GM23248 (cell line): ENCODE measurements at regions not wholly inside any gene's neighbourhood (a gene's known extent, or its start where the extent isn't known, plus 50 kb on each side); places are given as distances from the start of the nearest gene placed in this dataset.

Source experiments
- DNase-seq: peaks from one replicate; pipeline ENCODE4 v3.0.0-alpha.2; 2015
- H2AFZ ChIP-seq: fragments of 200-600 bp; sonication (generic); 2 replicates; pipeline ENCODE4 v1.6.1; 2016; ENCODE audit warnings: antibody characterized with exemption
- H3F3A ChIP-seq: fragments of 200-600 bp; sonication (generic); 2 replicates; pipeline ENCODE4 v1.6.1; 2016; ENCODE audit warnings: mild to moderate bottlenecking, antibody characterized with exemption, mixed run types; ENCODE audit not compliant: insufficient read depth
- H3K27ac ChIP-seq: fragments of 200-600 bp; sonication (generic); 2 replicates; pipeline ENCODE4 v1.5.1; 2016; ENCODE audit warnings: mild to moderate bottlenecking
- H3K27me3 ChIP-seq: fragments of 200-600 bp; sonication (generic); replicated peaks from 2 replicates; pipeline ENCODE4 v1.6.1; 2016; ENCODE audit warnings: mild to moderate bottlenecking; ENCODE audit not compliant: insufficient read depth
- H3K36me3 ChIP-seq: fragments of 200-600 bp; sonication (generic); 2 replicates; pipeline ENCODE4 v1.6.1; 2016; ENCODE audit warnings: low read depth, mild to moderate bottlenecking
- H3K4me1 ChIP-seq: fragments of 200-600 bp; sonication (generic); 2 replicates; pipeline ENCODE4 v1.6.1; 2016; ENCODE audit warnings: mild to moderate bottlenecking; ENCODE audit not compliant: insufficient read depth
- H3K4me2 ChIP-seq: fragments of 200-600 bp; sonication (generic); one replicate; pipeline ENCODE4 v1.6.1; 2016; ENCODE audit warnings: mild to moderate bottlenecking; ENCODE audit not compliant: unreplicated experiment
- H3K4me3 ChIP-seq: fragments of 200-600 bp; sonication (generic); 2 replicates; pipeline ENCODE4 v1.5.1; 2016; ENCODE audit warnings: mild to moderate bottlenecking
- H3K79me2 ChIP-seq: fragments of 200-600 bp; sonication (generic); 2 replicates; pipeline ENCODE4 v1.6.1; 2016; ENCODE audit warnings: mild to moderate bottlenecking; ENCODE audit not compliant: insufficient read depth
- H3K9ac ChIP-seq: fragments of 200-600 bp; sonication (generic); 2 replicates; pipeline ENCODE4 v1.6.1; 2016; ENCODE audit warnings: mild to moderate bottlenecking
- H3K9me2 ChIP-seq: fragments of 200-600 bp; sonication (generic); 2 replicates; pipeline ENCODE4 v1.6.1; 2016; ENCODE audit warnings: mixed run types, mild to moderate bottlenecking, moderate library complexity; ENCODE audit not compliant: insufficient read depth
- H3K9me3 ChIP-seq: fragments of 200-600 bp; sonication (generic); one replicate; pipeline ENCODE4 v1.6.1; 2017; ENCODE audit warnings: low read depth
- H4K20me1 ChIP-seq: fragments of 200-600 bp; sonication (generic); 2 replicates; pipeline ENCODE4 v1.6.0; 2016; ENCODE audit not compliant: insufficient read depth
- EZH2 ChIP-seq: fragments of 200-600 bp; sonication (generic); IDR thresholded peaks from 2 replicates; pipeline ENCODE4 v1.6.1; 2018; ENCODE audit warnings: antibody characterized with exemption, mild to moderate bottlenecking; ENCODE audit not compliant: insufficient read depth, poor library complexity, severe bottlenecking
- EZH2phosphoT487 ChIP-seq: fragments of 200-600 bp; sonication (generic); IDR thresholded peaks from 2 replicates; pipeline ENCODE4 v1.6.1; 2018; ENCODE audit warnings: antibody characterized with exemption, moderate library complexity, mild to moderate bottlenecking, low read depth; ENCODE audit not compliant: insufficient read depth
- WGBS, 2 experiments: methylation state at CpG; one replicate each; pipeline ENCODE4 v1.1.6; 2015 to 2017; ENCODE audit warnings: low lambda C conversion rate in 2 of 2, low coverage in 1 of 2; ENCODE audit errors: missing lambda C conversion rate in 2 of 2; 5-methylcytosine and 5-hydroxymethylcytosine counted together
- in situ Hi-C: fragments of 300-500 bp; cut with MboI; formaldehyde crosslinking; loops from 2 replicates; pipeline ENCODE4 v1.15.0; 2020

DNA sequence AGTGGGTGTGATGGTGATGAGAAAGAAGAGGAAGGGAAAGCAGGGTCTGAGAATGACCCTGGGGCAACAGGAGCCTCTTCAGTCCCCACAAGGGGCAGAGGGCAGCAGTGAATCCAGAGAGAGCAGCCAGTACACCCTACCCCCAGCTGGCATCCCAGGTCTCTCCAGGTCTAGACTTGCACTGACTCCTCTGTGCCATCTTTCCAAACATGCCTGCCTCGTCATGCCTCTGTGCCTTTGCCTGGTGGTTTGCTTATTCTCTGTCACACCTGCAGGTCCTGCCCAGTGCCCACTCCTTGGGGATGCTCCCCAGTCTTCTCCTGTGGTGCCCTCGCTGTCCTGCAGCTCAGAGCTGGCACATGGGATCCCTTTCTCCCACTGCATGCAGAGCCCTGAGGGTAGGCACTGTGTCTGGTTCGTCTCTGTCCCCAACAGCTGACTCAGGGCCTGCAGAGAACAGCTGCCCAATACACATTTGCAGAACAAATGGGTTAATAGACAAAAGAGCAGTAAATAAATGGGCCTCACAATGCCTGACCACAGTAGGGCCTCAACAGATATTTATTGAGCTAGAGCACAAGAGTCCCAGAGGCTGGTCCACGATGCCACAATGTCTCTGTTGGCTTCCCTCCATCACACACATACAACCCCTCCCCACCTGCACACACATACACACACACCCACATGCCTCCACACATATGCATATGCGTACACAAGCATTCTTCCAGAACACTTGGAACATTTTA, 89.8 kb downstream of the HS1BP3 start:
- Histone ChIP-seq H3K27me3 (no peaks in the 10 kb centered on the region), H3F3A (no peaks in the 10 kb centered on the region), H3K4me2 (peak overlapping the region; percentile 13), H3K9me2 (no peaks in the 10 kb centered on the region), H3K79me2 (no peaks in the 10 kb centered on the region), H3K4me3 (no peak overlapping the region), H3K27ac (no peak overlapping the region), H3K36me3 (no peaks in the 10 kb centered on the region), H3K4me1 (peaks cover 23% of the 10 kb centered on the region), H3K9ac (no peak overlapping the region), H3K9me3 (no peaks in the 10 kb centered on the region), H2AFZ (no peak overlapping the region), H4K20me1 (no peaks in the 10 kb centered on the region)
- in situ Hi-C loops, result no loop called here
- whole genome bisulfite sequencing, 2 experiments, result 62 to 64% methylated on average over 5 of the region's 5 CpGs
- TF ChIP-seq EZH2 (no peak), EZH2phosphoT487 (no peak)
- no peak for DNase-seq

- H3K9me2 ChIP-seq, result no peaks in the 10 kb centered on the region
- no peaks in the 10 kb centered on the region for H4K20me1 ChIP-seq
- peak; percentile 91 for DNase-seq
- WGBS, 2 experiments, result 57 to 59% methylated on average over 8 of the region's 8 CpGs
- TF ChIP-seq EZH2, result no peak
- no peak for TF ChIP-seq EZH2phosphoT487
- no peak overlapping the region for H2AFZ ChIP-seq
- H3K4me1 ChIP-seq, result peaks cover 23% of the 10 kb centered on the region
- H3K9ac ChIP-seq, result no peak overlapping the region
- H3K27ac ChIP-seq, result no peak overlapping the region
- no peaks in the 10 kb centered on the region for H3K36me3 ChIP-seq
- no peaks in the 10 kb centered on the region for H3K27me3 ChIP-seq
- H3K4me3 ChIP-seq, result no peak overlapping the region
- in situ Hi-C loops, result no loop called here
- H3K4me2 ChIP-seq, result peak overlapping the region; percentile 13
- no peaks in the 10 kb centered on the region for H3F3A ChIP-seq
- no peaks in the 10 kb centered on the region for H3K79me2 ChIP-seq
- H3K9me3 ChIP-seq, result no peaks in the 10 kb centered on the region
These were observed 89.1 kb downstream of the HS1BP3 start for GRCh38 chr2:20561637-20562454.

GRCh38 chr2:20562540-20563225, 88.2 kb downstream of the HS1BP3 start:
- H4K20me1 ChIP-seq, result no peaks in the 10 kb centered on the region
- H3K9ac ChIP-seq, result no peak overlapping the region
- no peaks in the 10 kb centered on the region for H3F3A ChIP-seq
- H2AFZ ChIP-seq, result no peak overlapping the region
- H3K9me2 ChIP-seq, result no peaks in the 10 kb centered on the region
- TF ChIP-seq EZH2phosphoT487 (no peak), EZH2 (no peak)
- in situ Hi-C loops, result no loop called here
- H3K36me3 ChIP-seq, result no peaks in the 10 kb centered on the region
- no peak for DNase-seq
- H3K27me3 ChIP-seq, result no peaks in the 10 kb centered on the region
- H3K9me3 ChIP-seq, result no peaks in the 10 kb centered on the region
- H3K4me1 ChIP-seq, result peaks cover 23% of the 10 kb centered on the region
- no peak overlapping the region for H3K27ac ChIP-seq
- no peaks in the 10 kb centered on the region for H3K79me2 ChIP-seq
- 86 to 90% methylated on average over 14 of the region's 14 CpGs for WGBS, 2 experiments
- no peak overlapping the region for H3K4me3 ChIP-seq
- no peak overlapping the region for H3K4me2 ChIP-seq

GRCh38 chr2:20563251-20563650, 87.6 kb downstream of the HS1BP3 start:
- no peak for TF ChIP-seq EZH2phosphoT487
- no peak for TF ChIP-seq EZH2
- H3K9me2 ChIP-seq, result no peaks in the 10 kb centered on the region
- peaks cover 23% of the 10 kb centered on the region for H3K4me1 ChIP-seq
- H3F3A ChIP-seq, result no peaks in the 10 kb centered on the region
- 74 to 86% methylated on average over 3 of the region's 3 CpGs for WGBS, 2 experiments
- H2AFZ ChIP-seq, result no peak overlapping the region
- no peak for DNase-seq
- H4K20me1 ChIP-seq, result no peaks in the 10 kb centered on the region
- H3K36me3 ChIP-seq, result no peaks in the 10 kb centered on the region
- in situ Hi-C loops, result no loop called here
- H3K79me2 ChIP-seq, result no peaks in the 10 kb centered on the region
- H3K27me3 ChIP-seq, result no peaks in the 10 kb centered on the region
- H3K4me2 ChIP-seq, result peak overlapping the region; percentile 35
- no peaks in the 10 kb centered on the region for H3K9me3 ChIP-seq
- H3K9ac ChIP-seq, result no peak overlapping the region
- no peak overlapping the region for H3K4me3 ChIP-seq
- H3K27ac ChIP-seq, result no peak overlapping the region
